HG03460 (cell line): ENCODE measurements at regions not wholly inside any gene's neighbourhood (a gene's known extent, or its start where the extent isn't known, plus 50 kb on each side); places are given as distances from the start of the nearest gene placed in this dataset.
"Not testable (repeated sequence)": the region's sequence is repeated elsewhere in the genome, so short reads cannot be mapped to it uniquely, and the experiment has no call there.

ENCODE experiments used
- ATAC-seq: cut with Tn5 transposase; IDR thresholded peaks from one replicate; pipeline ENCODE4 v1.9.1; 2021; ENCODE audit not compliant: unreplicated experiment

- no peak for ATAC-seq
These were observed 241.3 kb upstream of the C2CD4B start for GRCh38 chr15:62406305-62406891.

- no peak for ATAC-seq
These were observed 242.1 kb upstream of the C2CD4B start for GRCh38 chr15:62407216-62407615.

- ATAC-seq: no peak
These were observed 242.9 kb upstream of the C2CD4B start for GRCh38 chr15:62407962-62408361.

- ATAC-seq: no peak
These were observed 244.4 kb upstream of the C2CD4B start for GRCh38 chr15:62409466-62409865.

- no peak for ATAC-seq
These were observed 247.6 kb upstream of the C2CD4B start for GRCh38 chr15:62412686-62413085.

GRCh38 chr15:62413153-62413552 lies 248.1 kb upstream of the C2CD4B start:
- ATAC-seq: no peak

- ATAC-seq: no peak
These were observed 248.7 kb upstream of the C2CD4B start for GRCh38 chr15:62413786-62414185.

- no peak for ATAC-seq
These were observed 250.4 kb upstream of the C2CD4B start for GRCh38 chr15:62415498-62415897.

- ATAC-seq: no peak
These were observed 251.4 kb upstream of the C2CD4B start for GRCh38 chr15:62416526-62416925.

- no peak for ATAC-seq
These were observed 252.4 kb upstream of the C2CD4B start for GRCh38 chr15:62417439-62417838.

GRCh38 chr15:62418496-62418895 lies 253.4 kb upstream of the C2CD4B start:
- not testable (repeated sequence) for ATAC-seq

- no peak for ATAC-seq
These were observed 254.1 kb upstream of the C2CD4B start for GRCh38 chr15:62419192-62419591.

GRCh38 chr15:62420371-62420770 lies 255.3 kb upstream of the C2CD4B start:
- ATAC-seq: not testable (repeated sequence)

- ATAC-seq: no peak
These were observed 256.2 kb upstream of the C2CD4B start for GRCh38 chr15:62421289-62421688.

GRCh38 chr15:62426387-62426956 lies 261.4 kb upstream of the C2CD4B start:
- no peak for ATAC-seq

- no peak for ATAC-seq
These were observed 263.2 kb upstream of the C2CD4B start for GRCh38 chr15:62428259-62428658.

- no peak for ATAC-seq
These were observed 263.9 kb upstream of the C2CD4B start for GRCh38 chr15:62428851-62429598.

GRCh38 chr15:62430056-62430455 lies 265.0 kb upstream of the C2CD4B start:
- no peak for ATAC-seq

GRCh38 chr15:62430552-62430951 lies 265.5 kb upstream of the C2CD4B start:
- no peak for ATAC-seq

GRCh38 chr15:62431008-62431797 lies 266.1 kb upstream of the C2CD4B start:
- ATAC-seq: no peak

- ATAC-seq: no peak
These were observed 266.7 kb upstream of the C2CD4B start for GRCh38 chr15:62431817-62432216.
